Endothelial cell of umbilical vein (primary cell): ENCODE measurements at regions not wholly inside any gene's neighbourhood (a gene's known extent, or its start where the extent isn't known, plus 50 kb on each side); places are given as distances from the start of the nearest gene placed in this dataset.

ENCODE experiments used
- BruUV-seq: library from RNA; stranded (reverse); fragments of 400-500 nt; replicated peaks from 2 replicates; lab custom pipeline; 2021; lab: Mats Ljungman, UMichigan
- CTCF ChIA-PET: fragments of 300-600, 350-600 bp; sonication (Branson Sonifier 250); formaldehyde crosslinking; loops from one replicate; lab custom pipeline; 2021; ENCODE audit warnings: antibody characterized with exemption, inconsistent platforms; lab: Charles Lee
- POLR2A ChIA-PET: fragments of 300-600, 350-600 bp; sonication (Branson Sonifier 250); formaldehyde crosslinking; loops from one replicate; lab custom pipeline; 2021; ENCODE audit warnings: antibody characterized with exemption, inconsistent platforms; lab: Charles Lee
- DNase-seq: peaks from one replicate; pipeline ENCODE4 v3.0.0-alpha.2; 2011; ENCODE audit warnings: low read depth, low spot score
- FAIRE-seq: peaks from 2 replicates; lab custom pipeline; 2011; peaks lifted over from hg19 to GRCh38; lab: Jason Lieb, UNC
- H2AFZ ChIP-seq: 2 replicates; pipeline ENCODE4 v1.6.0; 2012; ENCODE audit warnings: low read depth, low read length, control low read depth, inconsistent platforms
- H3K27ac ChIP-seq: 2 replicates; pipeline ENCODE4 v1.5.1; 2011; ENCODE audit warnings: low read depth, mild to moderate bottlenecking, control low read depth, low read length, moderate library complexity; ENCODE audit not compliant: insufficient read depth
- H3K27me3 ChIP-seq, 2 experiments: 2 replicates each; pipeline versions ENCODE4 v1.6.0 to v1.6.1; 2011; ENCODE audit warnings: low read length in 2 of 2, mixed read lengths in 1 of 2; ENCODE audit not compliant: control insufficient read depth in 2 of 2, insufficient read depth in 2 of 2
- H3K36me3 ChIP-seq, 2 experiments: 2 replicates in 1 of 2; 3 replicates in 1 of 2; pipeline ENCODE4 v1.5.1; 2011; ENCODE audit warnings: low read length in 2 of 2, mild to moderate bottlenecking in 1 of 2, moderate library complexity in 1 of 2; ENCODE audit not compliant: control insufficient read depth in 2 of 2, insufficient read depth in 2 of 2; ENCODE audit errors: extremely low read depth in 1 of 2
- H3K4me1 ChIP-seq: 3 replicates; pipeline ENCODE4 v1.5.1; 2011; ENCODE audit warnings: mild to moderate bottlenecking, low read length; ENCODE audit not compliant: control insufficient read depth, insufficient read depth; ENCODE audit errors: extremely low read depth
- H3K4me2 ChIP-seq: 2 replicates; pipeline ENCODE4 v1.6.1; 2011; ENCODE audit warnings: low read length, control low read depth, mixed read lengths; ENCODE audit not compliant: insufficient read depth
- H3K4me3 ChIP-seq, 3 experiments: fragments of 200-600 bp in 1 of 3; sonication (generic), shearing (Covaris generic) in 1 of 3; replicated peaks in 1 of 3; 2 replicates each; pipeline ENCODE4 v1.5.1; 2011 to 2016; ENCODE audit warnings: control low read depth in 3 of 3, low read length in 3 of 3, mild to moderate bottlenecking in 2 of 3, inconsistent platforms in 1 of 3, low read depth in 1 of 3, moderate library complexity in 1 of 3; ENCODE audit not compliant: insufficient read depth in 1 of 3
- H3K79me2 ChIP-seq: 2 replicates; pipeline ENCODE4 v1.6.0; 2012; ENCODE audit warnings: low read length, inconsistent platforms; ENCODE audit not compliant: control insufficient read depth, insufficient read depth
- H3K9ac ChIP-seq: replicated peaks from 2 replicates; pipeline ENCODE3; 2011; ENCODE audit warnings: low read length, control low read depth; ENCODE audit not compliant: insufficient read depth; ENCODE audit errors: extremely low read depth
- H3K9me1 ChIP-seq: replicated peaks from 3 replicates; pipeline ENCODE4 v1.6.0; 2011; ENCODE audit warnings: mild to moderate bottlenecking, low read length; ENCODE audit not compliant: control insufficient read depth, insufficient read depth; ENCODE audit errors: extremely low read depth
- H3K9me3 ChIP-seq: replicated peaks from 2 replicates; pipeline ENCODE4 v1.5.1; 2012; ENCODE audit warnings: low read length, inconsistent platforms; ENCODE audit not compliant: control insufficient read depth, insufficient read depth
- H4K20me1 ChIP-seq: replicated peaks from 2 replicates; pipeline ENCODE3; 2011; ENCODE audit warnings: mild to moderate bottlenecking, low read length; ENCODE audit not compliant: control insufficient read depth, insufficient read depth; ENCODE audit errors: extremely low read depth
- CTCF ChIP-seq, 2 donors: IDR thresholded peaks; 1 replicate in 1 of 2; 2 replicates in 1 of 2; pipeline ENCODE4 v1.5.1; 2011; ENCODE audit warnings: low read length in 2 of 2, mild to moderate bottlenecking in 2 of 2, moderate library complexity in 2 of 2, control low read depth in 1 of 2, inconsistent platforms in 1 of 2, low read depth in 1 of 2; ENCODE audit not compliant: insufficient read depth in 1 of 2; ENCODE audit errors: extremely low read depth in 1 of 2
- EZH2 ChIP-seq: IDR thresholded peaks from 2 replicates; pipeline ENCODE4 v1.6.1; 2012; ENCODE audit warnings: borderline replicate concordance, low read depth, mild to moderate bottlenecking, moderate library complexity, low read length, inconsistent platforms; ENCODE audit not compliant: severe bottlenecking
- FOS ChIP-seq: IDR thresholded peaks from 2 replicates; pipeline ENCODE4 v1.6.1; 2011; ENCODE audit warnings: mild to moderate bottlenecking, low read length, moderate library complexity, borderline replicate concordance; ENCODE audit not compliant: insufficient read depth
- GATA2 ChIP-seq: IDR thresholded peaks from 2 replicates; pipeline ENCODE4 v1.7.0; 2011; ENCODE audit warnings: low read depth, mild to moderate bottlenecking, moderate library complexity, mixed read lengths, low read length; ENCODE audit not compliant: insufficient read length, insufficient read depth
- JUN ChIP-seq: IDR thresholded peaks from 2 replicates; pipeline ENCODE4 v1.6.1; 2011; ENCODE audit warnings: borderline replicate concordance, low read depth; ENCODE audit not compliant: insufficient read length, insufficient read depth
- MYC ChIP-seq: IDR thresholded peaks from one replicate; pipeline ENCODE4 v1.6.1; 2011; ENCODE audit warnings: mild to moderate bottlenecking, low read depth, low read length
- POLR2A ChIP-seq: IDR thresholded peaks from 2 replicates; pipeline ENCODE4 v1.6.1; 2012; ENCODE audit warnings: low read depth, mild to moderate bottlenecking, control low read depth, low read length
- POLR2AphosphoS5 ChIP-seq: IDR thresholded peaks from 2 replicates; pipeline ENCODE4 v1.6.1; 2012; ENCODE audit warnings: low read depth, mild to moderate bottlenecking, control low read depth, low read length, moderate library complexity; ENCODE audit not compliant: insufficient read depth
- dilution Hi-C: fragments of 300-500 bp; cut with MboI; formaldehyde crosslinking; loops from one replicate; pipeline ENCODE4 v1.15.0; 2019; ENCODE audit warnings: low sequenced_read_pairs; ENCODE audit not compliant: extremely low pct_ligation_motif_present
- intact Hi-C: fragments of 100-400 bp; cut with micrococcal nuclease; formaldehyde crosslinking; loops from one replicate; pipeline ENCODE4 v1.10.0; 2022
- TF ChIP-seq, protein P1 (sequence below): IDR thresholded peaks from 2 replicates; pipeline ENCODE4 v1.6.1; 2011; ENCODE audit not compliant: insufficient read depth, insufficient read length

DNA sequence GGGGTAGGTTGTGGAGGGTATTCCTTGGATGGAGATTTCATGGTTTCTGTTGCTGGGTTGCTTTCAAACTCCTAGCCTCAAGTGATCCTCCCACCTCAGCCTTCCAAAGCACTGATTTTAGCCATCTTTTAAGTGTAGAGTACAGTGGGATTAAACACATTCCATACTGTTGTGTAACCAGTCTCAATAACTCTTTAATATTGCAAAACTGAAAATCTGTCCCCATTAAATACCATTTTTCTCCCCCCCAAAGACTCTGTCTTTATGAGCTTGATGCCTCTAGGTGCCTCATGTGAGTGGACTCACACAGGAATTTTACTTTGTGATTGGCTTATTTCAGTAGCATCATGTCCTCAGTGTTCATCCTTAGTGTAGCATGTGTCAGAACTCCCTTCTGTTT lies 74.7 kb upstream of the ATP10A start:
- no TSS peak for BruUV-seq
- H3K4me1 ChIP-seq: no peaks in the 10 kb centered on the region
- H3K27me3 ChIP-seq: no peaks in the 10 kb centered on the region
- CTCF ChIA-PET: no interaction called here
- H2AFZ ChIP-seq: no peak overlapping the region
- H3K4me2 ChIP-seq: no peak overlapping the region
- peaks cover 3% of the 10 kb centered on the region for H3K9me3 ChIP-seq
- H3K4me3 ChIP-seq: no peak overlapping the region
- FAIRE-seq (no peak), DNase-seq (no peak)
- H3K9ac ChIP-seq: no peak overlapping the region
- no peaks in the 10 kb centered on the region for H4K20me1 ChIP-seq
- TF ChIP-seq JUN (no peak), FOS (no peak), MYC (no peak), POLR2A (no peak), CTCF (IDR thresholded peaks at IDR 0.05; ENCODE audit: extremely low read depth in 1 of 2, insufficient read depth in 1 of 2, low read depth in 1 of 2, low read length in 2 of 2) (no peak), EZH2 (no peak), GATA2 (no peak), POLR2AphosphoS5 (no peak)
- TF ChIP-seq, protein P1, sequence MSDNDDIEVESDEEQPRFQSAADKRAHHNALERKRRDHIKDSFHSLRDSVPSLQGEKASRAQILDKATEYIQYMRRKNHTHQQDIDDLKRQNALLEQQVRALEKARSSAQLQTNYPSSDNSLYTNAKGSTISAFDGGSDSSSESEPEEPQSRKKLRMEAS: no peak
- POLR2A ChIA-PET: no interaction called here
- H3K79me2 ChIP-seq: no peaks in the 10 kb centered on the region
- no peaks in the 10 kb centered on the region for H3K36me3 ChIP-seq
- H3K9me1 ChIP-seq: no peaks in the 10 kb centered on the region
- dilution Hi-C loops (no loop called here), intact Hi-C loops (no loop called here)
- H3K27ac ChIP-seq: no peak overlapping the region
